Spleen (tissue), 11 donors: ENCODE measurements at regions not wholly inside any gene's neighbourhood (a gene's known extent, or its start where the extent isn't known, plus 50 kb on each side); places are given as distances from the start of the nearest gene placed in this dataset.

Experiments used
- DNase-seq: peaks from one replicate; pipeline ENCODE4 v3.0.0-alpha.2; 2020
- H3K27ac ChIP-seq, 8 donors: fragments of 200-600 bp; sonication (generic) in 7 of 8; 1 replicate in 4 of 8; 2 replicates in 4 of 8; pipeline versions ENCODE4 v1.5.0 to v1.8.0; 2016 to 2021; ENCODE audit warnings: inconsistent platforms in 4 of 8, mild to moderate bottlenecking in 4 of 8, moderate library complexity in 1 of 8
- H3K27me3 ChIP-seq, 7 donors: fragments of 200-600 bp; sonication (generic) in 6 of 7; replicated peaks in 1 of 7; 1 replicate in 4 of 7; 2 replicates in 3 of 7; pipeline versions ENCODE4 v1.5.0 to v1.8.0; 2016 to 2021; ENCODE audit warnings: inconsistent platforms in 3 of 7, mild to moderate bottlenecking in 1 of 7
- H3K36me3 ChIP-seq, 6 donors: fragments of 200-600 bp; sonication (generic) in 5 of 6; 1 replicate in 4 of 6; 2 replicates in 2 of 6; pipeline versions ENCODE4 v1.5.0 to v1.8.0; 2016 to 2021; ENCODE audit warnings: inconsistent platforms in 2 of 6
- H3K4me1 ChIP-seq, 6 donors: fragments of 200-600 bp; sonication (generic) in 5 of 6; 1 replicate in 3 of 6; 2 replicates in 3 of 6; pipeline versions ENCODE4 v1.5.0 to v1.8.0; 2016 to 2021; ENCODE audit warnings: inconsistent platforms in 3 of 6
- H3K4me3 ChIP-seq, 8 donors: fragments of 200-600 bp; sonication (generic) in 7 of 8; 1 replicate in 4 of 8; 2 replicates in 4 of 8; pipeline versions ENCODE4 v1.5.0 to v1.8.0; 2016 to 2021; ENCODE audit warnings: inconsistent platforms in 4 of 8, mild to moderate bottlenecking in 4 of 8, moderate library complexity in 2 of 8
- H3K9me3 ChIP-seq, 8 donors: fragments of 200-600 bp; sonication (generic) in 7 of 8; 1 replicate in 4 of 8; 2 replicates in 4 of 8; pipeline versions ENCODE4 v1.5.0 to v1.8.0; 2016 to 2021; ENCODE audit warnings: inconsistent platforms in 4 of 8
- CTCF ChIP-seq, 11 experiments: fragments of 200-600 bp in 7 of 11; fragments of 450-650 bp in 4 of 11; sonication (generic) in 4 of 11; IDR thresholded peaks in 8 of 11; conservative IDR thresholded peaks in 3 of 11; 1 replicate in 7 of 11; 2 replicates in 4 of 11; pipeline versions ENCODE4 v1.4.0 to v1.8.0; 2016 to 2021; ENCODE audit warnings: antibody characterized with exemption in 11 of 11, inconsistent platforms in 4 of 11, mild to moderate bottlenecking in 1 of 11
- POLR2A ChIP-seq, 3 donors: fragments of 450-650 bp; IDR thresholded peaks; one replicate each; pipeline ENCODE4 v1.5.1; 2017; ENCODE audit warnings: antibody characterized with exemption in 3 of 3, mild to moderate bottlenecking in 1 of 3
- POLR2AphosphoS5 ChIP-seq, 3 donors: sonication (generic); formaldehyde crosslinking; IDR thresholded peaks; one replicate each; pipeline ENCODE4 v1.5.1; 2017; ENCODE audit warnings: antibody characterized with exemption in 3 of 3
- WGBS, 5 donors: extraction: QIAGEN DNeasy Blood & Tissue Kit in 3 of 5; methylation state at CpG; one replicate each; pipeline versions ENCODE4 v1.1.5 to v1.1.7; 2013 to 2018; 5-methylcytosine and 5-hydroxymethylcytosine counted together
- intact Hi-C: fragments of 100-400 bp; cut with DNase I; formaldehyde crosslinking; loops from one replicate; pipeline ENCODE4 v1.15.0; 2023; ENCODE audit warnings: low total_unique reads
- donor health status: healthy with polysubstance abuse.
- donor health status: DM: no; HTN: no; CAD: no; lungs with moderate emphysema.
- donor health status: DM: no; HTN: no; CAD: no.
- donor health status: Bipolar disorder and iron deficiency.
- donor health status: healthy.
- donor health status: DM: no; HTN: no; CAD: no.
- donor health status: DM: yes; HTN: yes; CAD: no.

DNA sequence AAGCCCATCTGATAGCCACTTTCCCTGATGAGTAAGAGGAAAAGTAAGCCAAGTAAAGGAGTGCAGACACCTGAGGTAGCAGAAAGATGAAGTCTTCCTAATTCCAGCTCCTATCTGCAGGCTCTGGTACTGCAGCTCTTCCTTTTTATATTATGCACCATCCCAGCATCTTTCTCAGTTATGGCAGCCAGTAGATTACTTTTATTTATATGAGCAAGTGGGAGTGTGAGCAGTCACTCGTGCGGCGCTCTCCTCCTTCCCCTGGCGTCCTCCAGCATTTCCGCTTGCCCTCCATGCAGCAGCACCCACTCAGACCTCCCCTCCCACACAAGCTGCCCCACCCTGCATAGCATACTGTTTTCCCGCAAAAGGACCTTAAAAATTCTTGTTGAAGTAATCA, 465.9 kb upstream of the DPPA4 start:
- 88 to 96% (median 91%) methylated on average over 6 of the region's 6 CpGs for WGBS, 5 donors
- DNase-seq, result no peak
- Histone ChIP-seq H3K9me3 (peaks cover 0 to 14% (median 6%) of the 10 kb centered on the region in 8 donors), H3K27me3 (no peaks in the 10 kb centered on the region), H3K27ac (no peak overlapping the region), H3K4me3 (no peak overlapping the region), H3K36me3 (no peaks in the 10 kb centered on the region), H3K4me1 (peaks cover 0 to 23% (median 13%) of the 10 kb centered on the region in 6 donors)
- intact Hi-C loops, result no loop called here
- TF ChIP-seq CTCF (IDR thresholded peaks at IDR 0.05 in 8 of 11, conservative IDR thresholded peaks at IDR 0.05 in 3 of 11), result peak in 5 of 11 experiments; percentile 20 to 30 (median 24)
- TF ChIP-seq POLR2AphosphoS5 (IDR thresholded peaks at IDR 0.05), result no peak

GRCh38 chr3:109804697-109805096, 467.4 kb upstream of the DPPA4 start:
- Histone ChIP-seq H3K4me1 (peaks cover 0 to 23% (median 13%) of the 10 kb centered on the region in 6 donors), H3K4me3 (no peak overlapping the region), H3K36me3 (no peaks in the 10 kb centered on the region), H3K9me3 (peaks cover 0 to 9% (median 5%) of the 10 kb centered on the region in 8 donors), H3K27ac (peak overlapping the region in 3 of 8 donors; percentile 78 to 84 (median 81)), H3K27me3 (no peaks in the 10 kb centered on the region)
- no peak for DNase-seq
- no peak for TF ChIP-seq CTCF (IDR thresholded peaks at IDR 0.05 in 8 of 11, conservative IDR thresholded peaks at IDR 0.05 in 3 of 11)
- TF ChIP-seq POLR2A (IDR thresholded peaks at IDR 0.05), result no peak
- TF ChIP-seq POLR2AphosphoS5 (IDR thresholded peaks at IDR 0.05), result no peak
- WGBS, 5 donors, result 65 to 81% (median 78%) methylated on average over 1 of the region's 1 CpG
- intact Hi-C loops, result no loop called here

GRCh38 chr3:109806929-109807328, 469.6 kb upstream of the DPPA4 start:
- H3K27me3 ChIP-seq, result no peaks in the 10 kb centered on the region
- H3K36me3 ChIP-seq, result no peaks in the 10 kb centered on the region
- H3K9me3 ChIP-seq, result no peaks in the 10 kb centered on the region
- H3K4me1 ChIP-seq, result peaks cover 0 to 23% (median 13%) of the 10 kb centered on the region in 6 donors
- TF ChIP-seq POLR2AphosphoS5 (IDR thresholded peaks at IDR 0.05) (peak in 1 of 3 donors; percentile 50), CTCF (IDR thresholded peaks at IDR 0.05 in 8 of 11, conservative IDR thresholded peaks at IDR 0.05 in 3 of 11) (no peak)
- intact Hi-C loops, result no loop called here
- peak overlapping the region; percentile 30 to 84 (median 72) for H3K27ac ChIP-seq
- 16 to 28% (median 27%) methylated on average over 4 of the region's 4 CpGs for WGBS, 5 donors
- no peak overlapping the region for H3K4me3 ChIP-seq
- no peak for DNase-seq

DNA sequence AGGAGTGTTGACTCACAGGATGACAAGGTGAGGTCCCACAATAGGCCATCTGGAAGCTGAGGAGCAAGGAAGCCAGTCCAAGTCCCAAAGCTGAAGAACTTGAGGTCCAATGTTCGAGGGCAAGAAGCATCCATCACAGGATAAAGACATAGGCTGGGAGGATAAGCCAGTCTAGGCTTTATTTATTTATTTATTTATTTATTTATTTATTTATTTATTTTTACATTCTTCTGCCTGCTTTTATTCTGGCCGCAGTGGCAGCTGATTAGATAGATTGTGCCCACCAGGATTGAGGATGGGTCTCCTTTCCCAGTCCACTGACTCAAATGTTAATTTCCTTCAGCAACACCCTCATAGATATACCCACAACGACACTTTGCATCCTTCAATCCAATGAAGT, 472.2 kb upstream of the DPPA4 start:
- TF ChIP-seq CTCF (IDR thresholded peaks at IDR 0.05 in 8 of 11, conservative IDR thresholded peaks at IDR 0.05 in 3 of 11) (no peak), POLR2A (IDR thresholded peaks at IDR 0.05) (no peak), POLR2AphosphoS5 (IDR thresholded peaks at IDR 0.05) (no peak)
- WGBS, 5 donors, result 78 to 91% (median 89%) methylated on average over 3 of the region's 3 CpGs
- no peaks in the 10 kb centered on the region for H3K27me3 ChIP-seq
- H3K36me3 ChIP-seq, result no peaks in the 10 kb centered on the region
- no peak overlapping the region for H3K27ac ChIP-seq
- peaks cover 0 to 19% (median 11%) of the 10 kb centered on the region in 6 donors for H3K4me1 ChIP-seq
- H3K4me3 ChIP-seq, result no peak overlapping the region
- intact Hi-C loops, result no loop called here
- no peak for DNase-seq
- no peaks in the 10 kb centered on the region for H3K9me3 ChIP-seq
